Activated CD8-positive, alpha-beta T cell treated with anti-CD3 and anti-CD28 coated beads for 36 hours (primary cell): ENCODE measurements at regions not wholly inside any gene's neighbourhood (a gene's known extent, or its start where the extent isn't known, plus 50 kb on each side); places are given as distances from the start of the nearest gene placed in this dataset.

ENCODE experiments used
- ATAC-seq: fragments of 200-7000 bp; cut with Tn5 transposase; one replicate; pipeline ENCODE4 v1.10.0; 2021; ENCODE audit warnings: mild to moderate bottlenecking, moderate library complexity
- CTCF ChIA-PET: fragments of 350-600 bp; sonication (Branson Sonifier 250); formaldehyde crosslinking; loops from one replicate; lab custom pipeline; 2021; ENCODE audit warnings: antibody characterized with exemption; lab: Charles Lee
- POLR2A ChIA-PET: fragments of 350-600 bp; sonication (Branson Sonifier 250); formaldehyde crosslinking; loops from one replicate; lab custom pipeline; 2021; ENCODE audit warnings: antibody characterized with exemption; lab: Charles Lee
- DNase-seq: peaks from one replicate; pipeline ENCODE4 v3.0.0-alpha.2; 2020
- H3K27ac Mint-ChIP-seq: one replicate; pipeline ENCODE4 v1.8.0; 2021; ENCODE audit warnings: mild to moderate bottlenecking, mixed read lengths
- H3K27me3 Mint-ChIP-seq: one replicate; pipeline ENCODE4 v1.8.0; 2021; ENCODE audit warnings: mixed read lengths
- H3K36me3 Mint-ChIP-seq: one replicate; pipeline ENCODE4 v1.8.0; 2021; ENCODE audit warnings: low read depth, mixed read lengths
- H3K4me1 Mint-ChIP-seq: one replicate; pipeline ENCODE4 v1.8.0; 2021; ENCODE audit warnings: low read depth, mixed read lengths
- H3K4me3 Mint-ChIP-seq: one replicate; pipeline ENCODE4 v1.8.0; 2021; ENCODE audit warnings: mild to moderate bottlenecking, moderate library complexity, mixed read lengths
- H3K9me3 Mint-ChIP-seq: one replicate; pipeline ENCODE4 v1.8.0; 2021; ENCODE audit warnings: mixed read lengths
- CTCF ChIP-seq: fragments of 200-600 bp; IDR thresholded peaks from one replicate; pipeline ENCODE4 v1.8.0; 2022; ENCODE audit warnings: antibody characterized with exemption, mild to moderate bottlenecking
- intact Hi-C: fragments of 100-400 bp; cut with micrococcal nuclease; formaldehyde crosslinking; loops from one replicate; pipeline ENCODE4 v1.10.0; 2022

GRCh38 chr2:185215497-185215896 is 523.1 kb upstream of the FSIP2 start:
- ChIA-PET CTCF (no interaction called here), POLR2A (no interaction called here)
- peaks cover 2% of the 10 kb centered on the region for H3K9me3 Mint-ChIP-seq
- intact Hi-C loops, result no loop called here
- H3K27ac Mint-ChIP-seq, result no peak overlapping the region
- H3K4me1 Mint-ChIP-seq, result no peaks in the 10 kb centered on the region
- no peaks in the 10 kb centered on the region for H3K27me3 Mint-ChIP-seq
- H3K4me3 Mint-ChIP-seq, result no peak overlapping the region
- no peak for TF ChIP-seq CTCF
- H3K36me3 Mint-ChIP-seq, result no peaks in the 10 kb centered on the region
- ATAC-seq (no peak), DNase-seq (no peak)

GRCh38 chr2:185219981-185220380 is 518.6 kb upstream of the FSIP2 start:
- Mint-ChIP-seq H3K27me3 (no peaks in the 10 kb centered on the region), H3K36me3 (no peaks in the 10 kb centered on the region), H3K27ac (no peak overlapping the region), H3K4me1 (no peaks in the 10 kb centered on the region), H3K9me3 (no peaks in the 10 kb centered on the region), H3K4me3 (no peak overlapping the region)
- no peak for TF ChIP-seq CTCF
- DNase-seq (no peak), ATAC-seq (no peak)
- intact Hi-C loops, result no loop called here
- ChIA-PET CTCF (no interaction called here), POLR2A (no interaction called here)

DNA sequence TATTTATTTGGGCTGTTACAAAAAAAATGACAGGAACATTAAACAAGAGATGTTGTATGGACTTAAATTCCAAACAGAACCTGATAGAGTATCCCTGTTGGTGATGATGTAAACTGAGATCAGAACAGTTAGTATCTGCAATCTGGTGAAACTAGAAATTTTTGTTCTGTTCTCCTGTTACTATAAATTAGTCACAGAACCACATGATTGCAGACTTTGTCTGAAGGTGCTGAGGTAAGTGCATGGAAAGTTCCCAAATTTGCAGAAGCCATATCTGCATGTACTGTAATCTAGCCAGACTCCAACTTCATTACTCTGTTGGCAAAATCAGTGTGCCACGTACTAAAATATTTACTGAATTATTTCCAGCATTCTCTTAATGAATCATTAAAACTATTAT is 516.3 kb upstream of the FSIP2 start:
- no peak for TF ChIP-seq CTCF
- no peaks in the 10 kb centered on the region for H3K9me3 Mint-ChIP-seq
- CTCF ChIA-PET, result no interaction called here
- no peak overlapping the region for H3K4me3 Mint-ChIP-seq
- H3K36me3 Mint-ChIP-seq, result no peaks in the 10 kb centered on the region
- POLR2A ChIA-PET, result interaction anchor here (0.6 kb wide), 1 partner anchor 117 kb away, joined by 6 read pairs; no protein-coding TSS in a partner anchor
- intact Hi-C loops, result no loop called here
- ATAC-seq (no peak), DNase-seq (no peak)
- H3K4me1 Mint-ChIP-seq, result no peaks in the 10 kb centered on the region
- no peak overlapping the region for H3K27ac Mint-ChIP-seq
- H3K27me3 Mint-ChIP-seq, result no peaks in the 10 kb centered on the region

DNA sequence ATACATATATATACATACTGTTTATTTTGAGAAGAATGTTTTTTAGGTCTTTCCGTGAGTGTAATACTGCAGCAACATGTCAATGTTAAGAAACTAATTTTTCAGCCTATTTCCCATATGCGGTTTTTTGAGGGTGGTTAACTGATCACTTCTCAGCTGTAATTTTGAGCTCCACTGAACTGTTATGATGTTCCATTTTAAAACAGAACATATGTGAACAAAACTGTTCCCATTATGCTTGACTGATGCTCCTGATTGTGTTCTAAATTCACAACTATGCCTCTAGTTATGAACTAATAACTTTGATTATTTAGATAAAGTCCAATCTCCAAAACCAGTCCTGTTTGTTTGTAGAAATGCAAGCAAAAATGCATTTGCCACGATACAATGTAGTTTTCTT is 511.2 kb upstream of the FSIP2 start:
- Mint-ChIP-seq H3K27ac (no peak overlapping the region), H3K4me1 (no peaks in the 10 kb centered on the region), H3K9me3 (no peaks in the 10 kb centered on the region), H3K27me3 (no peaks in the 10 kb centered on the region), H3K36me3 (no peaks in the 10 kb centered on the region), H3K4me3 (no peak overlapping the region)
- intact Hi-C loops, result no loop called here
- DNase-seq, result no peak
- ATAC-seq, result no peak
- ChIA-PET CTCF (no interaction called here), POLR2A (interaction anchor here (0.6 kb wide), 1 partner anchor 45 kb away, joined by 3 read pairs; no protein-coding TSS in a partner anchor)
- TF ChIP-seq CTCF, result no peak

DNA sequence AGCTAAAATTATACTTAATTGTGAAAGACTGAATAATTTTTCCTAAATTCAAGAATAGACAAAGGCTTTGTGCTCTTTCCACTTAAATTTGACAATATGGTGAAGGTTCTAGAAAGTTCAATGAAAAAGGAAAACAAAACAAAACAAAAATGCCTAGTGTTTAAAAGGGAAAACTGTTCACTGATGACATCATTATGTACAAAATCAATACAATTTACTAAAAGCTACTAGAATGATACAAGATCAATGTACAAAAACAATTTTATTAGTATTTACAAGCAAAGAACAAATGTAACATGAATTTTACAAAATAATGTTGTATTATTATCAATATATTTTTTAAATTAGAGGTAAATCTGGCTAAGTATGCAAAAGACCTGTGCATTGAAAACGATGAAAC is 499.1 kb upstream of the FSIP2 start:
- no peaks in the 10 kb centered on the region for H3K27me3 Mint-ChIP-seq
- no peak for TF ChIP-seq CTCF
- CTCF ChIA-PET, result no interaction called here

More for the DNA sequence above, 499.1 kb upstream of the FSIP2 start:
- Mint-ChIP-seq H3K4me1 (no peaks in the 10 kb centered on the region), H3K36me3 (no peaks in the 10 kb centered on the region), H3K4me3 (no peak overlapping the region), H3K9me3 (peaks cover 7% of the 10 kb centered on the region), H3K27ac (no peak overlapping the region)
- intact Hi-C loops, result no loop called here
- DNase-seq (no peak), ATAC-seq (no peak)
- POLR2A ChIA-PET, result no interaction called here
